ENCODE measurements at regions not wholly inside any gene's neighbourhood (a gene's known extent, or its start where the extent isn't known, plus 50 kb on each side); places are given as distances from the start of the nearest gene placed in this dataset.

GRCh38 chr16:6195966-6196365 is 1098.4 kb upstream of the EEF2KMT start:
- CTCF ChIA-PET (ENCODE audit: low intra/inter-chr PET ratio, low total read pairs), result no interaction called here
- in situ Hi-C loops (cut with HindIII; ENCODE audit: extremely low pct_ligation_motif_present, low pct_unique_long_range_greater_than_20kb), result no loop called here
- Histone ChIP-seq H3K27me3 (ENCODE audit: control insufficient read depth in 1 of 2, insufficient read depth in 2 of 2, low read length in 2 of 2) (no peaks in the 10 kb centered on the region), H3K4me3 (replicated peaks in 1 of 3; ENCODE audit: insufficient read depth in 1 of 3, low read depth in 2 of 3, low read length in 3 of 3) (no peak overlapping the region), H3K9ac (ENCODE audit: insufficient read depth, low read depth, low read length) (no peak overlapping the region), H3K27ac (ENCODE audit: extremely low read length, insufficient read depth, low read length) (no peak overlapping the region), H3K79me2 (ENCODE audit: insufficient read depth, low read length) (no peaks in the 10 kb centered on the region), H3K9me3 (ENCODE audit: low read length) (peaks cover 12% of the 10 kb centered on the region; the same call in 1 of the 2 replicates), H4K20me1 (ENCODE audit: insufficient read depth, low read length) (no peaks in the 10 kb centered on the region), H3K36me3 (replicated peaks in 1 of 2; ENCODE audit: control insufficient read depth in 1 of 2, insufficient read depth in 2 of 2, low read length in 2 of 2) (no peaks in the 10 kb centered on the region), H3K4me1 (ENCODE audit: insufficient read depth, low read length) (no peaks in the 10 kb centered on the region), H3K4me2 (ENCODE audit: low read depth, low read length) (no peak overlapping the region), H2AFZ (ENCODE audit: low read length) (no peak overlapping the region)
- DNase-seq (ENCODE audit: low spot score), result no peak
- intact Hi-C loops (cut with micrococcal nuclease; ENCODE audit: unreplicated experiment), result no loop called here
- no TSS peak for BruUV-seq (replicated peaks)
- WGBS (ENCODE audit: low lambda C conversion rate), result 10% methylated on average over 2 of the region's 2 CpGs
- FAIRE-seq, result no peak
- ATAC-seq, result no peak
- TF ChIP-seq ZFP1 (CRISPR knock-in tag; IDR thresholded peaks at IDR 0.05) (no peak), KDM4B (CRISPR knock-in tag; IDR thresholded peaks at IDR 0.05) (no peak), ZNF225 (CRISPR knock-in tag; IDR thresholded peaks at IDR 0.05) (no peak), PAWR (CRISPR knock-in tag; IDR thresholded peaks at IDR 0.05; ENCODE audit: borderline replicate concordance) (no peak), CC2D1A (CRISPR knock-in tag; IDR thresholded peaks at IDR 0.05) (no peak), MAFF (IDR thresholded peaks at IDR 0.05; ENCODE audit: low read depth, low read length) (no peak), ZNF7 (CRISPR knock-in tag; IDR thresholded peaks at IDR 0.05) (no peak), AGO1 (IDR thresholded peaks at IDR 0.05; ENCODE audit: low read depth, low read length, poor library complexity, severe bottlenecking) (no peak), ZNF703 (CRISPR knock-in tag; IDR thresholded peaks at IDR 0.05; ENCODE audit: borderline replicate concordance) (no peak), RCOR2 (CRISPR knock-in tag; IDR thresholded peaks at IDR 0.05) (no peak), ZNF484 (CRISPR knock-in tag; IDR thresholded peaks at IDR 0.05; ENCODE audit: borderline replicate concordance, low read depth) (no peak), ZC3H4 (CRISPR knock-in tag; IDR thresholded peaks at IDR 0.05; ENCODE audit: borderline replicate concordance) (no peak)
- TF ChIP-seq, protein P1, sequence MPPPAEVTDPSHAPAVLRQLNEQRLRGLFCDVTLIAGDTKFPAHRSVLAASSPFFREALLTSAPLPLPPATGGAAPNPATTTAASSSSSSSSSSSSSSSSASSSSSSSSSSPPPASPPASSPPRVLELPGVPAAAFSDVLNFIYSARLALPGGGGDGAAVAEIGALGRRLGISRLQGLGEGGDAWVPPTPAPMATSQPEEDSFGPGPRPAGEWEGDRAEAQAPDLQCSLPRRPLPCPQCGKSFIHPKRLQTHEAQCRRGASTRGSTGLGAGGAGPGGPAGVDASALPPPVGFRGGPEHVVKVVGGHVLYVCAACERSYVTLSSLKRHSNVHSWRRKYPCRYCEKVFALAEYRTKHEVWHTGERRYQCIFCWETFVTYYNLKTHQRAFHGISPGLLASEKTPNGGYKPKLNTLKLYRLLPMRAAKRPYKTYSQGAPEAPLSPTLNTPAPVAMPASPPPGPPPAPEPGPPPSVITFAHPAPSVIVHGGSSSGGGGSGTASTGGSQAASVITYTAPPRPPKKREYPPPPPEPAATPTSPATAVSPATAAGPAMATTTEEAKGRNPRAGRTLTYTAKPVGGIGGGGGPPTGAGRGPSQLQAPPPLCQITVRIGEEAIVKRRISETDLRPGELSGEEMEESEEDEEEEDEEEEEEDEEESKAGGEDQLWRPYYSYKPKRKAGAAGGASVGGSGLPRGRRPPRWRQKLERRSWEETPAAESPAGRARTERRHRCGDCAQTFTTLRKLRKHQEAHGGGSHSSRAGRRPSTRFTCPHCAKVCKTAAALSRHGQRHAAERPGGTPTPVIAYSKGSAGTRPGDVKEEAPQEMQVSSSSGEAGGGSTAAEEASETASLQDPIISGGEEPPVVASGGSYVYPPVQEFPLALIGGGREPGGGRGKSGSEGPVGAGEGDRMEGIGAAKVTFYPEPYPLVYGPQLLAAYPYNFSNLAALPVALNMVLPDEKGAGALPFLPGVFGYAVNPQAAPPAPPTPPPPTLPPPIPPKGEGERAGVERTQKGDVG (CRISPR knock-in tag; IDR thresholded peaks at IDR 0.05; ENCODE audit: borderline replicate concordance), result no peak
- POLR2A ChIA-PET, result no interaction called here

Data from HepG2 (cell line).